A673 (cell line): ENCODE measurements at regions not wholly inside any gene's neighbourhood (a gene's known extent, or its start where the extent isn't known, plus 50 kb on each side); places are given as distances from the start of the nearest gene placed in this dataset.
"Not testable (repeated sequence)": the region's sequence is repeated elsewhere in the genome, so short reads cannot be mapped to it uniquely, and the experiment has no call there.

Experiments
- BruUV-seq: library from RNA; stranded (reverse); fragments of 400-500 nt; replicated peaks from 2 replicates; lab custom pipeline; 2021; lab: Mats Ljungman, UMichigan
- CTCF ChIA-PET: fragments of 300-600 bp; sonication (Branson Sonifier 250); formaldehyde crosslinking; loops from one replicate; lab custom pipeline; 2022; ENCODE audit warnings: antibody characterized with exemption; lab: Charles Lee
- POLR2A ChIA-PET: fragments of 300-600 bp; sonication (Branson Sonifier 250); formaldehyde crosslinking; loops from one replicate; lab custom pipeline; 2022; ENCODE audit warnings: antibody characterized with exemption; ENCODE audit not compliant: low non-redundant PET; lab: Charles Lee
- DNase-seq: peaks from one replicate; pipeline ENCODE4 v3.0.0-alpha.2; 2015; ENCODE audit warnings: low spot score
- H3K27ac ChIP-seq: fragments of 200-600 bp; sonication (generic); 2 replicates; pipeline ENCODE4 v1.5.1; 2016; ENCODE audit warnings: mixed run types, low read depth, mild to moderate bottlenecking, mixed read lengths, antibody characterized with exemption, low read length; ENCODE audit not compliant: poor library complexity, severe bottlenecking
- H3K27me3 ChIP-seq: fragments of 200-600 bp; sonication (generic); replicated peaks from 2 replicates; pipeline ENCODE4 v1.6.1; 2017; ENCODE audit warnings: mixed run types, low read depth, mild to moderate bottlenecking, mixed read lengths, antibody characterized with exemption, low read length; ENCODE audit not compliant: insufficient read depth, poor library complexity
- H3K36me3 ChIP-seq: fragments of 200-600 bp; sonication (generic); 2 replicates; pipeline ENCODE4 v1.6.1; 2016; ENCODE audit warnings: mixed run types, mild to moderate bottlenecking, mixed read lengths, antibody characterized with exemption, low read length; ENCODE audit not compliant: insufficient read depth, poor library complexity, severe bottlenecking
- H3K4me1 ChIP-seq: fragments of 200-600 bp; sonication (generic); 2 replicates; pipeline ENCODE4 v1.6.1; 2017; ENCODE audit warnings: mixed run types, mild to moderate bottlenecking, mixed read lengths, antibody characterized with exemption, low read length; ENCODE audit not compliant: insufficient read depth, poor library complexity, severe bottlenecking
- H3K4me3 ChIP-seq: fragments of 200-600 bp; sonication (generic); 2 replicates; pipeline ENCODE4 v1.5.1; 2016; ENCODE audit warnings: low read depth, mixed run types, mild to moderate bottlenecking, mixed read lengths, low read length; ENCODE audit not compliant: poor library complexity, severe bottlenecking
- H3K9me3 ChIP-seq: fragments of 200-600 bp; sonication (generic); 2 replicates; pipeline ENCODE4 v1.6.1; 2016; ENCODE audit warnings: mixed run types, low read depth, mild to moderate bottlenecking, mixed read lengths, antibody characterized with exemption, low read length; ENCODE audit not compliant: poor library complexity, severe bottlenecking
- EZH2 ChIP-seq: fragments of 200-600 bp; sonication (generic); IDR thresholded peaks from 2 replicates; pipeline ENCODE4 v1.6.1; 2017; ENCODE audit warnings: borderline replicate concordance, low read depth, mild to moderate bottlenecking, mixed read lengths, antibody characterized with exemption, low read length; ENCODE audit not compliant: poor library complexity, severe bottlenecking
- intact Hi-C: fragments of 100-400 bp; cut with micrococcal nuclease; formaldehyde crosslinking; loops from one replicate; pipeline ENCODE4 v1.10.0; 2022; ENCODE audit not compliant: unreplicated experiment
- TF ChIP-seq, protein P1 (sequence below): fragments of 300-800, 200-600 bp; sonication (generic); conservative IDR thresholded peaks from 2 replicates; pipeline ENCODE4 v1.5.1; 2017; ENCODE audit warnings: low read depth, mild to moderate bottlenecking, antibody characterized with exemption, low read length, moderate library complexity, mixed read lengths

DNA sequence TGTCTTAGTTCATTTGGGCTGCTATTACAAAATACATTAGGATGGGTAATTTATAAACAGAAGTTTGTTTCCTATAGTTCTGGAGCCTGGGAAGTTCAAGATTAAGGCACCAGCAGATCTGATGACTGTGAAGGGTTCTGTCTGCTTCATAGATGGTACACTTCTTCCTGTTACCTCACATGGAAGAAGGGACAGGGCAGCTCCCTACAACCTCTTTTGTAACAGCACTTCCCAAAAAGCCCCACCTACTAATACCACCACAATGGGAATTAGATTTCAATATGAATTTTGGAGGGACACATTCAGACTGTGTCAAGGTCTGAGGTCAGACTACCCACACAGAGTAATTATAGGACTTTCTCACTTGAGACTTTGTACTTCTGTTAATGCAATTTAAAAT, 260.3 kb downstream of the ARHGAP12 start:
- no TSS peak for BruUV-seq
- H3K4me1 ChIP-seq = peaks cover 11% of the 10 kb centered on the region
- no peak overlapping the region for H3K4me3 ChIP-seq
- no peaks in the 10 kb centered on the region for H3K36me3 ChIP-seq
- TF ChIP-seq, protein P1, sequence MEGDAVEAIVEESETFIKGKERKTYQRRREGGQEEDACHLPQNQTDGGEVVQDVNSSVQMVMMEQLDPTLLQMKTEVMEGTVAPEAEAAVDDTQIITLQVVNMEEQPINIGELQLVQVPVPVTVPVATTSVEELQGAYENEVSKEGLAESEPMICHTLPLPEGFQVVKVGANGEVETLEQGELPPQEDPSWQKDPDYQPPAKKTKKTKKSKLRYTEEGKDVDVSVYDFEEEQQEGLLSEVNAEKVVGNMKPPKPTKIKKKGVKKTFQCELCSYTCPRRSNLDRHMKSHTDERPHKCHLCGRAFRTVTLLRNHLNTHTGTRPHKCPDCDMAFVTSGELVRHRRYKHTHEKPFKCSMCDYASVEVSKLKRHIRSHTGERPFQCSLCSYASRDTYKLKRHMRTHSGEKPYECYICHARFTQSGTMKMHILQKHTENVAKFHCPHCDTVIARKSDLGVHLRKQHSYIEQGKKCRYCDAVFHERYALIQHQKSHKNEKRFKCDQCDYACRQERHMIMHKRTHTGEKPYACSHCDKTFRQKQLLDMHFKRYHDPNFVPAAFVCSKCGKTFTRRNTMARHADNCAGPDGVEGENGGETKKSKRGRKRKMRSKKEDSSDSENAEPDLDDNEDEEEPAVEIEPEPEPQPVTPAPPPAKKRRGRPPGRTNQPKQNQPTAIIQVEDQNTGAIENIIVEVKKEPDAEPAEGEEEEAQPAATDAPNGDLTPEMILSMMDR = no peak
- no peak for TF ChIP-seq EZH2
- intact Hi-C loops = no loop called here
- ChIA-PET POLR2A (no interaction called here), CTCF (no interaction called here)
- no peak for DNase-seq
- H3K27ac ChIP-seq = no peak overlapping the region
- no peaks in the 10 kb centered on the region for H3K27me3 ChIP-seq
- H3K9me3 ChIP-seq = no peaks in the 10 kb centered on the region

GRCh38 chr10:31665764-31666279, 262.8 kb downstream of the ARHGAP12 start:
- H3K27ac ChIP-seq, BruUV-seq, H3K9me3 ChIP-seq, CTCF ChIA-PET, intact Hi-C loops, H3K36me3 ChIP-seq, H3K4me3 ChIP-seq, POLR2A ChIA-PET, DNase-seq, H3K27me3 ChIP-seq: not testable (repeated sequence)
- peaks cover 11% of the 10 kb centered on the region for H3K4me1 ChIP-seq

DNA sequence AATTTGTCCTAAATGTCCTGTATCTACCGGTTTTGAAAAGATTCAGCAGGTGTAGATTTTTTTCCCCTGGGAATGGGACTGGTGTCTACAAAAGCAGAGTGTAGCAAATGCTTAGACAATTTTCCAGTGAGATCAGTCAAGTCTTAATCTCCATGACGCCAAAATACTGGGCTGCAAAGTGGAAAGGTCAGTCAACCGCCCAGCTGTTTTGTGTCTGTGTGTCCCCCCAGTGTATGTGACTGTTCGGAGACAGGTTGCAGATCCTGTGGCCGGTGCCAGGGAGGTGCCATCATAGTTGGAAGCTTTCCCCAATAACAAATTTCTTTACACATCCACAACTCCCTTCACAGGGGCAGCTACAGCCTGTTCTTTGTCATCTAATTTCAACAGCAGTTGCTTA, 263.8 kb downstream of the ARHGAP12 start:
- H3K4me3 ChIP-seq = no peak overlapping the region

GRCh38 chr10:31664071-31664470, 264.6 kb downstream of the ARHGAP12 start:
- POLR2A ChIA-PET, CTCF ChIA-PET, H3K27me3 ChIP-seq, H3K4me1 ChIP-seq, H3K9me3 ChIP-seq, H3K27ac ChIP-seq, intact Hi-C loops, H3K4me3 ChIP-seq, BruUV-seq, H3K36me3 ChIP-seq, DNase-seq: not testable (repeated sequence)

More for the DNA sequence above, 263.8 kb downstream of the ARHGAP12 start:
- ChIA-PET CTCF (no interaction called here), POLR2A (no interaction called here)
- no peak overlapping the region for H3K27ac ChIP-seq
- DNase-seq = no peak
- no peaks in the 10 kb centered on the region for H3K9me3 ChIP-seq
- no TSS peak for BruUV-seq
- intact Hi-C loops = no loop called here
- TF ChIP-seq, protein P1 = no peak
- TF ChIP-seq EZH2 = no peak
- no peaks in the 10 kb centered on the region for H3K27me3 ChIP-seq
- no peaks in the 10 kb centered on the region for H3K36me3 ChIP-seq
- H3K4me1 ChIP-seq = peaks cover 10% of the 10 kb centered on the region
